ENCODE measurements at regions not wholly inside any gene's neighbourhood (a gene's known extent, or its start where the extent isn't known, plus 50 kb on each side); places are given as distances from the start of the nearest gene placed in this dataset.
"Not testable (repeated sequence)": the region's sequence is repeated elsewhere in the genome, so short reads cannot be mapped to it uniquely, and the experiment has no call there.

GRCh38 chr14:106201376-106201775 lies 675.0 kb downstream of the TMEM121 start:
- no peak for DNase-seq (ENCODE audit: low read depth)

GRCh38 chr14:106203438-106203837 lies 677.1 kb downstream of the TMEM121 start:
- DNase-seq (ENCODE audit: low read depth), result no peak

DNA sequence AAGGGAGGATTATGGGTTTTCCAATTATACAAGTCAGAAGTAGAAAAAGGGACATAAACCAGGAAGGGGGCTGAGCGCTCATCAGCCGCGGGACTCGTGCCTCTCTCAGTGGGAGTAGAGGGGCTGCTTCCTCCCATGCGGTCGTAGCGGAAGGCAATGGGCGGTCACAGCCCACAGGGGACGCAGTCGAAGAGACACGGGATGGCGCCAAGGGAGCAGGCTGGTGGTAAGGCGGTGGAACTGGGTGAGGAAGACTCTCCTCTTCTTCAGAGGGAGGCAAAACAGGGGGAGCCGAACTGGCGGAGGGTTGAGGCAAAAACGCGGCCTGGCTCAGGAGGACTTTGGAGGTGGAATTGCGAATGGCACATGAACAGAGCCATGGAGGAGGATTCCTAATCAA lies 677.7 kb downstream of the TMEM121 start:
- no peak for DNase-seq (ENCODE audit: low read depth)

DNA sequence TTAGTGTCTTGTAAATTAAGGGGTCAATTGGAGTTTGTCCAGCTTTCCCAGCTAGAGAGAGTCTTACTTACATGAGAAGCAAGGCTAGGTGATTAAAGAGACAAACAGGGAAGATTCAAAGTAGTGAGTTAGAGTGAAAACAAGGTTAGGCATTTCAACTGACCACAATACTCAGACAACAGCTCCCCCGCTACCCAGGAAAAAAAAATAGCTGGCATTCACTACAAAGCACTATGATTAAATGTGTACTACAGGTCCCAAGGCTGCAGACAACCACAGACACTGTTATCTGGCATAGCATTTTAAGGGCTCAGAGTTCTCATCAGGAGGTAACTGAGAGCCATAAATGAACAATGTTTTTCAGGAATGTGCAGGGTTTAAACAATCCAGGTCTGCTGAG lies 680.9 kb downstream of the TMEM121 start:
- no peak for DNase-seq (ENCODE audit: low read depth)

DNA sequence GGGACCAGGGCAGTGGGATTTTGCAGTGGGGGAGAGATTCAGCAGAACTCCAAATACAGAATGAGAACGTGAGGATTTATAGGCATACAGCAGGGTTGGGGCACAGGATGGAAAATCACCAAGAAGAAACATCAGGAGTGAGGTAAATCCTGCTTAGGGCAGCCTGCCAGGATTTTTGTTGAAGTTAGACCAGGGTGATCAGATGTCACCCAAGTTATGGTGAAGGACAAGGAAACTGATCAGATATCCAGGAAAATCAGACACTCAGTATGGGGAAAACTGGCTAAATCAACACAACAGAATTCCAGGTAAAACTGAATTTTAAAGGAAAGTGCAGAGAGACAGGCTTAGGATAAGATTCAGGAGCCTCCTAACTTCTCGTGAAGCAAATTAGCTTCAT lies 682.4 kb downstream of the TMEM121 start:
- DNase-seq (ENCODE audit: low read depth), result no peak

GRCh38 chr14:106209755-106210154 lies 683.4 kb downstream of the TMEM121 start:
- DNase-seq (ENCODE audit: low read depth), result no peak

DNA sequence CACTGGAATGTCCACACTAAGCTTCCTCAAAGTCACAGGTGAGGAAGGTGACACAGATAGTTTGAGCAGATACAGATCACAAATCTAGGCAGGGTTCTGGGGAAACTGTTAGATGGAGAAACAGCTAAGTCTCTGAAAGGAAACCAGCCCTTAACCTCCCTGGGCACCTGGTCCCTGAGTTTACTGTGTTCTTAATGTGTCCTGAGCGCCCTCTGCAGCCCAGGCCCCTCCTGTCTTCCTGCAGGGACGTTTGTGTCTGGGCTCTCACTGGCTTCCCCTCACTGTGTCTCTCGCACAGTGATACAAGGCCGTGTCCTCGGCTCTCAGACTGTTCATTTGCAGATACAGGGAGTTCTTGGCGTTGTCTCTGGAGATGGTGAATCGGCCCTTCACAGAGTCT lies 684.3 kb downstream of the TMEM121 start:
- no peak for DNase-seq (ENCODE audit: low read depth)

DNA sequence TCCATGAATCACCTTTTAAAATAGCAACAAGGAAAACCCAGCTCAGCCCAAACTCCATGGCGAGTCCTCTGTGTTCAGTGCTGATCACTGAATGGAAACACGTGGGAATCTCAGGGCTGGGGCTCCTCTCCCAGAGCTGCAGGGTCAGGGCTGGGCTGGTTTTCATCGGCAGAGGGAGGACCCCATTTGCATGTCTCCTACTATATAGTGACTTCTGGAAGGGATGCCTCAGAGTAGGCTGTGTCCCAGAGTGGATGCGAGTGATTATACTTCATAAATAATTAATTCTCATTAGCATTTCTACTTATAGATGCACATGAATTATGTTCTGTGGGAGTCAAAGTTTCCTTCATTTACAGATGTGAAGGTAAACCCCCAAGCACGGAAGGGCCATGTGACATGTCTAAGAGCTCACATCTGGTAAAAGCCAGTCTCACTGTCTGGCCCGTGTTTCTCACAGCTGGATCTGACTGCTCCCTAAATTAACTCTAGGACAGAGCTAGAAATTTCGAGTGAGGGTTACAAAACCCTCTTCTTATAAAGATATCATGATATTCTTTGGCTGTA lies 685.0 kb downstream of the TMEM121 start:
- DNase-seq (ENCODE audit: low read depth), result no peak

- no peak for DNase-seq (ENCODE audit: low read depth)
Measured at GRCh38 chr14:106215229-106215628, 688.8 kb downstream of the TMEM121 start.

DNA sequence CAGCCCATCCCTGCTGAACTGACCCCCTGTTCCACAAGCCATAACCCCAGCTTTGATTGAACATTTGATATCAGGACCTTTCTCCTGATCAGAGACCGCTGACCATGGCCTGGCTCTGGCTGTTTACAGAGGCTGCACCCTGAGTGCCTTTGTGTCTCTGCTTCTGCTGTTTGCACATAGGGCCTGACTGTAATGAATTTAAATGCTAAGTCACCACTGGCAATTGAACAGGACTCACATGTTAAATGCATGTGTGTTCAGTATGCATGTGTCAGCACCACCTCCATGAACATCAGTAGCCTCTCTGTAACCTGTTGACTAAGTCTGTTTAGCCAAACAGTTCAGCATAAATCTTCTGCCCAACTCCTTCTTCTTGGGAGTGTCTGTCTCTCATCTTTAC lies 690.3 kb downstream of the TMEM121 start:
- no peak for DNase-seq (ENCODE audit: low read depth)

GRCh38 chr14:106218174-106218573 lies 691.8 kb downstream of the TMEM121 start:
- DNase-seq (ENCODE audit: low read depth), result no peak

DNA sequence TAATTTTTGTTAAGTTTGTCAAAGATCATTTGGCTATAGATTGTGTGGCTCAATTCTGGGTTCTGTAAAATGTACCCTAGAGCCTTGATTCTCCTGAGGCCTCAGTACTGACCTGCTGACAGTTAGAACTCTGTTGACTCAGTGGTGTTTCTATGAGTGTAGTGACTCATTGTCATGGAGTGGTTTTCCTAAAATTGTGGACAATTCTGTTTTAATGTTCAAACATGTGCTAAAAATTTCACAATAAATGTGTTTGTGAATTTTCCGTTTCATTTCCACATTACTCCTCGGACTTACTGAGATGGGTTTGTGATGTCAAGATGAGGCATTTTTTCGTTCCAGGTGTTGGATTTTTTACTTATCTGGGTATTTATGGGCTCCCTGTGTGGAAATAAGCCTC lies 695.9 kb downstream of the TMEM121 start:
- no peak for DNase-seq (ENCODE audit: low read depth)

DNA sequence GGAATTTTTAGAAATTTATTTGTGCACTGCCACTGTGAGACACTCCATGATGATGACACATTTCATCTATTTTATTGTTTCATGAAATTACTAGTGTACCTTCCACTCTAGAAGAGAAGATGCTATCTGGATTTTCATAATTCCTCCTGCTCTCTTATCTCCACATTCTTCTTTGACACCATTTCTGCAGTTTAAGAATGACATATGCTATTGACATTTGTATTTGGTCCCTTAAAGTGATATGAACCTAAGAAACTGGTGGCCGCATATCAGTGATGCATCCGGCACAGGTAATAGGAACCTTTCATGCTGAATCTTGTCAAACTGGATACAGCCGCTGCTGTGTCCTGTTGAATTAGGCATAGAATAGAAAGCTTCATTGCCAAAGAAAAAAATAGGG lies 696.3 kb downstream of the TMEM121 start:
- DNase-seq (ENCODE audit: low read depth), result no peak

- no peak for DNase-seq (ENCODE audit: low read depth)
Measured at GRCh38 chr14:106227793-106228192, 701.4 kb downstream of the TMEM121 start.

DNA sequence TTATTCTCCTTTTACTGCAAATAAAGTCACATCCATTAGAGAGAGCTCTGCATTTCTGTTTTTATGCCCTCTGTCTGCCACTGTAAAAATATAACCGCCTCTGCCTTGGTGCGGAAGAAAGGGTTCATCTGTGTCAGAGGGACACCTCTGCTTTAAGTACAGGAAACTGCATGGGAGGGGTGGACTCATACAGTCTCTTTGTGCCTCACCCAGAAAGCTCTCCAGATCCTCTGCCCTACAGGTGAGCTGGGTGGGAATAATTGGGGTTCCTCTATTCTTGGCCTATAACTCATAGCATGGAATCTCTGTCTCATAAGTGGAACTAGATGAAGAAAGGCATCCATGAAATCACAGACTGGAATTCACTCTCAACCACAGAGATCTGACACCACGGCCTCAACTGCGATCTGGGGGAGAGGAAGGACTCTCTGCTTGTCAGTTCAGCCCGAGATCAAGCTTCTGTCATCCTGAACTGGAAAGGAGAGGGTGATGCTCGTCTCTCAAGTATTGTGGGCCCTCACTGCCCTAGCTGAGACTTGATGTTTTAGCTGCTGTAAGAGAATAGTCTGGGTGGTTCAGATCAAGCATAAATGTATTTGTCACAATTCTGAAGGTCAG lies 702.3 kb downstream of the TMEM121 start:
- DNase-seq (ENCODE audit: low read depth), result no peak

GRCh38 chr14:106230071-106230470 lies 703.7 kb downstream of the TMEM121 start:
- no peak for DNase-seq (ENCODE audit: low read depth)

- DNase-seq (ENCODE audit: low read depth), result not testable (repeated sequence)
Measured at GRCh38 chr14:106233191-106233590, 706.8 kb downstream of the TMEM121 start.

- DNase-seq (ENCODE audit: low read depth), result not testable (repeated sequence)
Measured at GRCh38 chr14:106234525-106235254, 708.3 kb downstream of the TMEM121 start.

GRCh38 chr14:106235356-106236159 lies 709.2 kb downstream of the TMEM121 start:
- no peak for DNase-seq (ENCODE audit: low read depth)

GRCh38 chr14:106248321-106249192 lies 722.2 kb downstream of the TMEM121 start:
- no peak for DNase-seq (ENCODE audit: low read depth)

DNA sequence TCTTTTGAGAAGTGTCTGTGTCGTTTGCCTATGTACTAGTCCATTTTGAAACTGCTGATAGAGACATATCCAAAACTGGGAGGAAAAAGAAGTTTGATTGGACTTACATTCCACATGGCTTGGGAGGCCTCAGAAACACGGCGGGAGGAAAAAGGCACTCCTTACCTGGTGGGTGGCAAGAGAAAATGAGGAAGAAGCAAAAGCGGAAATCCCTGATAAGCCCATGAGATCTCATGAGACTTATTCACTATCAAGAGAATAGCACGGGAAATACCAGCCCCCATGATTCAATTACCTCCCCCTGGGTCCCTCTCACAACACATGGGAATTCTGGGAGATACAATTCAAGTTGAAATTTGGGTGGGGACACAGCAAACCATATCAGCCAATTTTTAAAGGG lies 727.6 kb downstream of the TMEM121 start:
- DNase-seq (ENCODE audit: low read depth), result not testable (repeated sequence)

GRCh38 chr14:106257569-106257994 lies 731.2 kb downstream of the TMEM121 start:
- DNase-seq (ENCODE audit: low read depth), result not testable (repeated sequence)
